Right atrium auricular region (tissue), 2 donors: ENCODE measurements at regions not wholly inside any gene's neighbourhood (a gene's known extent, or its start where the extent isn't known, plus 50 kb on each side); places are given as distances from the start of the nearest gene placed in this dataset.

Experiments
- DNase-seq: peaks from one replicate; pipeline ENCODE4 v3.0.0-alpha.2; 2019; ENCODE audit warnings: low spot score
- H3K27ac ChIP-seq, 2 donors: fragments of 200-600 bp; sonication (generic); 1 replicate in 1 of 2; 2 replicates in 1 of 2; pipeline ENCODE4 v1.5.1; 2016 to 2019
- H3K27me3 ChIP-seq, 2 donors: fragments of 200-600 bp; sonication (generic); one replicate each; pipeline versions ENCODE4 v1.5.1 to v1.6.0; 2017 to 2019
- H3K36me3 ChIP-seq: fragments of 200-600 bp; sonication (generic); one replicate; pipeline ENCODE4 v1.5.1; 2016
- H3K4me1 ChIP-seq, 2 donors: fragments of 200-600 bp; sonication (generic); one replicate each; pipeline versions ENCODE4 v1.5.1 to v1.6.0; 2017 to 2019
- H3K4me3 ChIP-seq, 2 donors: fragments of 200-600 bp; sonication (generic); 1 replicate in 1 of 2; 2 replicates in 1 of 2; pipeline ENCODE4 v1.5.1; 2017 to 2019; ENCODE audit warnings: mild to moderate bottlenecking in 1 of 2, moderate library complexity in 1 of 2
- H3K9me3 ChIP-seq, 2 donors: fragments of 200-600 bp; sonication (generic); one replicate each; pipeline ENCODE4 v1.5.1; 2019
- CTCF ChIP-seq, 2 donors: fragments of 200-600 bp; sonication (generic); IDR thresholded peaks; one replicate each; pipeline ENCODE4 v1.5.1; 2019; ENCODE audit warnings: antibody characterized with exemption in 2 of 2

DNA sequence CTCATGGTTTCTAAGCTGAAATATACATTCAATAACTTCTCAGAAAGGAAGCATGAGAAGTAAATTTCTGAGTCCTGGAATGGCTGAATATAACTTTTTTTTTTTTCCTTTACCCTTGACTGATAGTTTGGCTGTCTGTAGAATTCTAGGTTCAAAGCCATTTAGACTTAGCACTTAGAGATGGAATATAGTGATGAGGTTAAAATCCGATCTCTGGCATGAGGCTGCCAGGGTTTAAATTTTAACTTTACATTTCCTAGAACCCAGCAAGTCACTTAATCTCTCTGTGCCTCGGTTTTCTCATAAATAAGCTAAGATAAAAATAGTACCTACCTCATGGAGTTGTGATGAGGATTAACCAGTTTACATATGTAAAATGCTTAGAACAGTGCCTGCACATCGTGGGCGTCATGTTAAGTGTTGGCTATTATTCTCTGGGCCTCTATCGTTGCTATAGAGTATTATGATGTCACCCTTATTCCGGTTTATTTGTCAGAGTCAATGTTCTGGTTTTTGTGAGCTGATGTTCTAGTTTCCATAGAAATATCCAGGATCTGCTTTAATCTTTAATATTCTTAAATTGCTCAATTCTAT, 199.8 kb upstream of the TLE3 start:
- Histone ChIP-seq H3K4me3 (no peak overlapping the region), H3K27ac (no peak overlapping the region), H3K9me3 (no peaks in the 10 kb centered on the region), H3K27me3 (no peaks in the 10 kb centered on the region), H3K36me3 (no peaks in the 10 kb centered on the region), H3K4me1 (no peaks in the 10 kb centered on the region)
- TF ChIP-seq CTCF (IDR thresholded peaks at IDR 0.05) = no peak
- no peak for DNase-seq

- H3K4me1 ChIP-seq = no peaks in the 10 kb centered on the region
- no peaks in the 10 kb centered on the region for H3K9me3 ChIP-seq
- H3K4me3 ChIP-seq = no peak overlapping the region
- H3K27me3 ChIP-seq = no peaks in the 10 kb centered on the region
- DNase-seq = no peak
- no peaks in the 10 kb centered on the region for H3K36me3 ChIP-seq
- no peak for TF ChIP-seq CTCF (IDR thresholded peaks at IDR 0.05)
- no peak overlapping the region for H3K27ac ChIP-seq
Measured at GRCh38 chr15:70294731-70295305, 197.1 kb upstream of the TLE3 start.

DNA sequence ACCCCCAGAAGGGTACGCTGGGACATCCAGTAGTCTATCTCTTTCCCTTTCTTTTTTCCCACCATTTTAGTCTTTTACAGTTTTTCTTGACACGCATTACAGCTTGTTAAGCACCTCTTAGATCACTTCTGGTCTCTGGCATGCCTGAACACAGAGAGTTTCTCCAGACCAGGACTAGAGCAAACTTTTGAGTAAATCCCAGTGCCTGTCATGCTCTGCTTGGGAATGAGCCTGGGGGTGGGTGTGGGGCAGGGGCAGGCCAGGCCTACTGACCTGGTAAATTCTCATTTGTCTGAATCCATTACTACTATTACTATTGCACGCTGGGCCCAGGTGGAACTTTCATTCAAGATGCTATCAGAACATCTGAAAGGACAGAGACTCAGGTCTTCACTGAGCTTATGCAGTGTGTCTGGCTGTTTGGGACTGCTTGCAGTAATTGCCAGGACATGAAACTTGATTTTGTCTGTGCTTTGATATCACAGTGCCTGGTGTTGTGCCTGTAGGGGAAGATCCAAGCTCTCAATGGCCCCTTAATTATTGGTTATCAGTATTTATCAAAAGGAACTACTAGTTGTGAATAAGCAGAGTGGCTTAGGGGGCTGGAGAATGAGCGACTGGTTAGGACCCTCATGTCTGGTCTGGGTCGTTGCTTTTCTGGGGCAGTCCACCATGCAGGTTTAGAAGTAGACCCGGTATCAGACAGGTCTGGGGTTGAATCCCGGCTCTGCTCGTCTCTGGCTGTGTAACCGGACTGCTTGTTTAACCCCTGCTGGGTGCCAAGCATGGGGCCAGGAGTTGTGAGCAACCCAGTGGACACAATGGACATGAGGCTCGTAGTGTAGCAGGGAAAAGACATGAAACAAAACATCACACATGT, 196.1 kb upstream of the TLE3 start:
- H3K27ac ChIP-seq = no peak overlapping the region
- no peaks in the 10 kb centered on the region for H3K27me3 ChIP-seq
- no peak for TF ChIP-seq CTCF (IDR thresholded peaks at IDR 0.05)
- no peak for DNase-seq
- no peaks in the 10 kb centered on the region for H3K36me3 ChIP-seq
- no peaks in the 10 kb centered on the region for H3K4me1 ChIP-seq
- no peaks in the 10 kb centered on the region for H3K9me3 ChIP-seq
- H3K4me3 ChIP-seq = no peak overlapping the region

DNA sequence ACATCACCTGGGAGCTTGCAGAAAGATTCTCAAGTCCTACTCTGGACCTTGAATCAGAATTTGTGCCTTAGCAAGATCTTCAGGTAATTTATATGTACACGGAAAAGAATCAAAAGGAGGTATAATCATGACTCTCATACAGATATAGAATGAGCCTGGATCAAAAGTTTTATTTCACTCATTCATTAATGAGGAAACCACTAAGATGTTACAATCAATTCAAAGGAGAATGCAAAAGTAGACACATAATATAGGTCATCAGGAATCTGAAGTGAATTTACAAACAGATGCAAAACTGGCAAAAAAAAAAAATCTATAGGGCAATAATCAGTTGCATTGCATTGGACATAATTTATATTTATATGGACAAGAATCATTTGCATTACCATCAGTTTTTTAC, 195.4 kb upstream of the TLE3 start:
- Histone ChIP-seq H3K27me3 (no peaks in the 10 kb centered on the region), H3K36me3 (no peaks in the 10 kb centered on the region), H3K4me1 (no peaks in the 10 kb centered on the region), H3K4me3 (no peak overlapping the region), H3K27ac (no peak overlapping the region), H3K9me3 (no peaks in the 10 kb centered on the region)
- TF ChIP-seq CTCF (IDR thresholded peaks at IDR 0.05) = no peak
- DNase-seq = no peak

GRCh38 chr15:70292076-70292760, 194.5 kb upstream of the TLE3 start:
- no peak for TF ChIP-seq CTCF (IDR thresholded peaks at IDR 0.05)
- no peak overlapping the region for H3K4me3 ChIP-seq

More at GRCh38 chr15:70292076-70292760, 194.5 kb upstream of the TLE3 start:
- DNase-seq = no peak
- H3K36me3 ChIP-seq = no peaks in the 10 kb centered on the region
- H3K4me1 ChIP-seq = no peaks in the 10 kb centered on the region
- H3K27ac ChIP-seq = no peak overlapping the region
- no peaks in the 10 kb centered on the region for H3K9me3 ChIP-seq
- no peaks in the 10 kb centered on the region for H3K27me3 ChIP-seq
